ENCODE measurements at regions not wholly inside any gene's neighbourhood (a gene's known extent, or its start where the extent isn't known, plus 50 kb on each side); places are given as distances from the start of the nearest gene placed in this dataset.

GRCh38 chr3:28056806-28057205 is 184.6 kb upstream of the CMC1 start (continued):
- no peak for TF ChIP-seq ZNF695 (CRISPR knock-in tag; IDR thresholded peaks at IDR 0.05)

- H3K4me3 ChIP-seq = no peak overlapping the region
- 0% methylated on average over 2 of the region's 2 CpGs for WGBS (ENCODE audit: insufficient coverage, low coverage, missing lambda C conversion rate)
- ATAC-seq (no peak), FAIRE-seq (no peak), DNase-seq (ENCODE audit: extremely low read depth in 1 of 4, low spot score in 3 of 4) (no peak)
- H3K4me2 ChIP-seq (ENCODE audit: insufficient read depth, low read length) = no peak overlapping the region
- H2AFZ ChIP-seq (ENCODE audit: low read depth, low read length) = no peak overlapping the region
- no TSS peak for BruUV-seq (replicated peaks)
- H4K20me1 ChIP-seq (replicated peaks; ENCODE audit: control insufficient read depth, insufficient read depth, low read length) = no peaks in the 10 kb centered on the region
- H3K27me3 ChIP-seq (ENCODE audit: control insufficient read depth in 2 of 2, insufficient read depth in 2 of 2, low read length in 2 of 2) = no peaks in the 10 kb centered on the region
- intact Hi-C loops (cut with micrococcal nuclease) = no loop called here
- no peaks in the 10 kb centered on the region for H3K9me1 ChIP-seq (ENCODE audit: control insufficient read depth, insufficient read depth, low read length)
- no peak overlapping the region for H3K9ac ChIP-seq (ENCODE audit: insufficient read depth in 1 of 2, low read depth in 2 of 2, low read length in 2 of 2)
- in situ Hi-C loops (cut with MboI) = no loop called here
- no peaks in the 10 kb centered on the region for H3K4me1 ChIP-seq (replicated peaks in 1 of 2; ENCODE audit: control insufficient read depth in 2 of 2, insufficient read depth in 2 of 2, low read length in 2 of 2)
- no peak overlapping the region for H3K27ac ChIP-seq (ENCODE audit: extremely low read depth, low read depth, low read length)
- no peaks in the 10 kb centered on the region for H3K36me3 ChIP-seq (ENCODE audit: control insufficient read depth, insufficient read depth, low read length)
- no peaks in the 10 kb centered on the region for H3K79me2 ChIP-seq (ENCODE audit: control insufficient read depth, insufficient read depth, low read length)
- ChIA-PET CTCF (ENCODE audit: low intra/inter-chr PET ratio) (no interaction called here), POLR2A (no interaction called here)
- H3K9me3 ChIP-seq (replicated peaks; ENCODE audit: control insufficient read depth, insufficient read depth, low read depth, low read length) = no peaks in the 10 kb centered on the region
- TF ChIP-seq MLX (CRISPR knock-in tag; conservative IDR thresholded peaks at IDR 0.05) (no peak), SMAD4 (CRISPR knock-in tag; conservative IDR thresholded peaks at IDR 0.05) (no peak), ZNF197 (CRISPR knock-in tag; IDR thresholded peaks at IDR 0.05; ENCODE audit: low read depth) (no peak), CCAR2 (IDR thresholded peaks at IDR 0.05; ENCODE audit: low read depth, low read length) (no peak), POLR3A (IDR thresholded peaks at IDR 0.05; ENCODE audit: borderline replicate concordance, extremely low read depth, insufficient read depth, insufficient read length) (no peak), L3MBTL2 (IDR thresholded peaks at IDR 0.05) (no peak), NCOA6 (IDR thresholded peaks at IDR 0.05) (no peak), RUNX1 (IDR thresholded peaks at IDR 0.05; ENCODE audit: low read depth) (no peak), JUNB (CRISPR knock-in tag; conservative IDR thresholded peaks at IDR 0.05) (no peak), YY1 (IDR thresholded peaks at IDR 0.05; ENCODE audit: borderline replicate concordance in 1 of 3, control insufficient read depth in 1 of 3, extremely low read depth in 1 of 3, insufficient read depth in 3 of 3, insufficient read length in 1 of 3, insufficient replicate concordance in 2 of 3, low read depth in 1 of 3, low read length in 2 of 3) (no peak)
Measured at GRCh38 chr3:28057539-28057938, 183.9 kb upstream of the CMC1 start.

All from K562 (cell line).